Smooth muscle cell (in vitro differentiated cells): ENCODE measurements at regions not wholly inside any gene's neighbourhood (a gene's known extent, or its start where the extent isn't known, plus 50 kb on each side); places are given as distances from the start of the nearest gene placed in this dataset.

Experiments
- DNase-seq: peaks from one replicate; lab custom pipeline; 2025; ENCODE audit not compliant: unreplicated experiment; lab: John Stamatoyannopoulos, UW
- H2AFZ ChIP-seq: fragments of 200-600 bp; sonication (generic); 2 replicates; pipeline ENCODE4 v1.6.0; 2016; ENCODE audit warnings: antibody characterized with exemption, low read depth, mild to moderate bottlenecking
- H3F3A ChIP-seq: fragments of 200-600 bp; sonication (generic); 2 replicates; pipeline ENCODE4 v1.6.0; 2017; ENCODE audit warnings: antibody characterized with exemption, low read depth
- H3K27ac ChIP-seq: fragments of 200-600 bp; sonication (generic); 2 replicates; pipeline ENCODE4 v1.5.1; 2016; ENCODE audit warnings: low read depth, mild to moderate bottlenecking
- H3K27me3 ChIP-seq: fragments of 200-600 bp; sonication (generic); 2 replicates; pipeline ENCODE4 v1.6.1; 2016; ENCODE audit warnings: low read depth, mild to moderate bottlenecking
- H3K36me3 ChIP-seq: fragments of 200-600 bp; sonication (generic); 2 replicates; pipeline ENCODE4 v1.5.1; 2016; ENCODE audit warnings: low read depth
- H3K4me1 ChIP-seq: fragments of 200-600 bp; sonication (generic); 2 replicates; pipeline ENCODE4 v1.5.1; 2016; ENCODE audit warnings: low read depth
- H3K4me2 ChIP-seq: fragments of 200-600 bp; sonication (generic); 2 replicates; pipeline ENCODE4 v1.6.0; 2016; ENCODE audit warnings: mild to moderate bottlenecking
- H3K4me3 ChIP-seq: fragments of 200-600 bp; sonication (generic); 2 replicates; pipeline ENCODE4 v1.5.1; 2016; ENCODE audit warnings: mild to moderate bottlenecking
- H3K79me2 ChIP-seq: fragments of 200-600 bp; sonication (generic); 2 replicates; pipeline ENCODE4 v1.6.0; 2016; ENCODE audit warnings: low read depth, mild to moderate bottlenecking
- H3K9ac ChIP-seq: fragments of 200-600 bp; sonication (generic); 2 replicates; pipeline ENCODE4 v1.6.0; 2016; ENCODE audit warnings: low read depth
- H3K9me3 ChIP-seq: fragments of 200-600 bp; sonication (generic); replicated peaks from 2 replicates; pipeline ENCODE4 v1.5.1; 2016; ENCODE audit warnings: low read depth
- H4K20me1 ChIP-seq: fragments of 200-600 bp; sonication (generic); 2 replicates; pipeline ENCODE4 v1.6.0; 2016; ENCODE audit warnings: low read depth
- WGBS: methylation state at CpG from one replicate; pipeline ENCODE4 v1.1.7; 2016; ENCODE audit warnings: low lambda C conversion rate; 5-methylcytosine and 5-hydroxymethylcytosine counted together
- TF ChIP-seq, protein P1 (sequence below): fragments of 200-600 bp; sonication (generic); IDR thresholded peaks from 2 replicates; pipeline ENCODE4 v1.5.1; 2017; ENCODE audit warnings: borderline replicate concordance, mild to moderate bottlenecking, antibody characterized with exemption; ENCODE audit not compliant: insufficient read depth, poor library complexity, severe bottlenecking

DNA sequence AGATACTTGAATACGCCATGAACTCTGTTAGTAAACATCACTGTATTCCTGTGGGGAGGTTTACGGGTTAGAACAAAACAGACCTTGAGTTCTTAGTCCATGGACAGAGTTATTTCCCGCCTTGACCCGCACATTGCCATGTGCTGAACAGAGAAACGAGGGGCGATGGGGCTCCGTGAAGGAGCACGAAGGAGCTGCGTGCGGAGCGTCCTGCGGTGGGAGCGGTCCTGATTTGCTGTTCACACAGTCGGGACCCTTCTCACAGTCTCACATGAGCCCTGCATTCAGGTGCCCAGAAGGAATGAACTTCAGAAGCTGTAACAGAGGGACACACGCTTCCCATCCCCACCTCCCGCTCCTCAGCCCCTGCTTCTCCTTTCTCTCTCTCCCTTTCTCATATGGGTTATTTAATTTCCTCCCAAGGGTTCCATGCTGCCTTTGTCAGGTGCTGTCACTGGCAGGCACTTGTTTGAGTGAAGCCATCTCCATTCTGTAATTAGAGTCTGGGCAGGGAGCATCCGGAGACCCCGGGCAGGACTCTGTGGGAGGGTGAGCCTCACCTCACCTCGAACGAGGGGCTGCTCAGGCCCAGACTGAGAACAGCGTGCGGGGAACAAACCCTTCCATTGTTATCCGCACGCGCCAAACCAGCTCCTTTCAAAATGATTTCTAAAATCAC is 76.9 kb downstream of the TEX29 start:
- Histone ChIP-seq H3K9ac (no peak overlapping the region), H3K4me3 (no peak overlapping the region), H2AFZ (no peak overlapping the region), H3K4me1 (no peaks in the 10 kb centered on the region), H3K27ac (no peak overlapping the region), H4K20me1 (no peaks in the 10 kb centered on the region), H3F3A (no peaks in the 10 kb centered on the region), H3K79me2 (no peaks in the 10 kb centered on the region), H3K36me3 (no peaks in the 10 kb centered on the region), H3K9me3 (no peaks in the 10 kb centered on the region), H3K27me3 (no peaks in the 10 kb centered on the region), H3K4me2 (no peak overlapping the region)
- WGBS = 95% methylated on average over 25 of the region's 25 CpGs
- DNase-seq = no peak
- TF ChIP-seq, protein P1, sequence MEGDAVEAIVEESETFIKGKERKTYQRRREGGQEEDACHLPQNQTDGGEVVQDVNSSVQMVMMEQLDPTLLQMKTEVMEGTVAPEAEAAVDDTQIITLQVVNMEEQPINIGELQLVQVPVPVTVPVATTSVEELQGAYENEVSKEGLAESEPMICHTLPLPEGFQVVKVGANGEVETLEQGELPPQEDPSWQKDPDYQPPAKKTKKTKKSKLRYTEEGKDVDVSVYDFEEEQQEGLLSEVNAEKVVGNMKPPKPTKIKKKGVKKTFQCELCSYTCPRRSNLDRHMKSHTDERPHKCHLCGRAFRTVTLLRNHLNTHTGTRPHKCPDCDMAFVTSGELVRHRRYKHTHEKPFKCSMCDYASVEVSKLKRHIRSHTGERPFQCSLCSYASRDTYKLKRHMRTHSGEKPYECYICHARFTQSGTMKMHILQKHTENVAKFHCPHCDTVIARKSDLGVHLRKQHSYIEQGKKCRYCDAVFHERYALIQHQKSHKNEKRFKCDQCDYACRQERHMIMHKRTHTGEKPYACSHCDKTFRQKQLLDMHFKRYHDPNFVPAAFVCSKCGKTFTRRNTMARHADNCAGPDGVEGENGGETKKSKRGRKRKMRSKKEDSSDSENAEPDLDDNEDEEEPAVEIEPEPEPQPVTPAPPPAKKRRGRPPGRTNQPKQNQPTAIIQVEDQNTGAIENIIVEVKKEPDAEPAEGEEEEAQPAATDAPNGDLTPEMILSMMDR = no peak

- no peak for DNase-seq
- 92% methylated on average over 3 of the region's 3 CpGs for WGBS
- Histone ChIP-seq H2AFZ (no peak overlapping the region), H3K27ac (no peak overlapping the region), H3K36me3 (no peaks in the 10 kb centered on the region), H3F3A (no peaks in the 10 kb centered on the region), H3K27me3 (no peaks in the 10 kb centered on the region), H3K9me3 (no peaks in the 10 kb centered on the region), H3K4me2 (no peak overlapping the region), H3K79me2 (no peaks in the 10 kb centered on the region), H3K4me3 (no peak overlapping the region), H3K9ac (no peak overlapping the region), H4K20me1 (no peaks in the 10 kb centered on the region), H3K4me1 (no peaks in the 10 kb centered on the region)
- TF ChIP-seq, protein P1 = no peak
Observed at GRCh38 chr13:111398196-111398595, 77.8 kb downstream of the TEX29 start.

GRCh38 chr13:111398715-111399299 is 78.4 kb downstream of the TEX29 start:
- H3K4me2 ChIP-seq = no peak overlapping the region
- no peaks in the 10 kb centered on the region for H3F3A ChIP-seq
- H3K4me1 ChIP-seq = no peaks in the 10 kb centered on the region
- no peak overlapping the region for H2AFZ ChIP-seq
- no peaks in the 10 kb centered on the region for H3K79me2 ChIP-seq
- H3K9me3 ChIP-seq = no peaks in the 10 kb centered on the region
- H3K4me3 ChIP-seq = no peak overlapping the region
- no peak for DNase-seq
- H3K27ac ChIP-seq = no peak overlapping the region
- WGBS = 94% methylated on average over 18 of the region's 18 CpGs
- H3K27me3 ChIP-seq = no peaks in the 10 kb centered on the region
- H4K20me1 ChIP-seq = no peaks in the 10 kb centered on the region
- H3K9ac ChIP-seq = no peak overlapping the region
- H3K36me3 ChIP-seq = no peaks in the 10 kb centered on the region
- TF ChIP-seq, protein P1 = no peak

DNA sequence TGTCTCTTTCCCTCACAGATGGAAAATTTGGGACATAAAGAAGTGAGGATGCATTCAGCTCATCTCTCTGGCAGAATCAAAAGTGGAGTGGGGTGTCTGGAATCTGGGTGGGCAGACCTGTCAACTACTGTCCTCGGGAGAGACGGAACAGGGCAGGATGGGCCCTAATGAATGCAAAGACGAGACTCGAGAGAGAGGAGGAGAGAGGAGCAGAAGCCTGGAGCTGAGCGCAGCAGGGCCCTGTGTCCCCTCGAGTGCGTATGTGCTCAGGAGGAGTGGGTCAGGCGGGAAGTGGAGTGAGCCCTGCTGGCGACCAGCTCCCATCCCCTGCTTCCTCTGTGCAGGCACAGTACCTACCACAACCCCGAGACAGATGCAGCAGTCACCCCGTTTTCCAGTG is 78.9 kb downstream of the TEX29 start:
- Histone ChIP-seq H3K4me1 (no peaks in the 10 kb centered on the region), H4K20me1 (no peaks in the 10 kb centered on the region), H2AFZ (no peak overlapping the region), H3K27ac (no peak overlapping the region), H3F3A (no peaks in the 10 kb centered on the region), H3K9me3 (no peaks in the 10 kb centered on the region), H3K79me2 (no peaks in the 10 kb centered on the region), H3K36me3 (no peaks in the 10 kb centered on the region), H3K9ac (no peak overlapping the region), H3K27me3 (no peaks in the 10 kb centered on the region), H3K4me2 (no peak overlapping the region), H3K4me3 (no peak overlapping the region)
- TF ChIP-seq, protein P1 = no peak
- DNase-seq = no peak
- WGBS = 87% methylated on average over 11 of the region's 11 CpGs
